ENCODE measurements at regions not wholly inside any gene's neighbourhood (a gene's known extent, or its start where the extent isn't known, plus 50 kb on each side); places are given as distances from the start of the nearest gene placed in this dataset.
A peak's percentile ranks its signal among the peaks of the same experiment; 100 is the strongest.

DNA sequence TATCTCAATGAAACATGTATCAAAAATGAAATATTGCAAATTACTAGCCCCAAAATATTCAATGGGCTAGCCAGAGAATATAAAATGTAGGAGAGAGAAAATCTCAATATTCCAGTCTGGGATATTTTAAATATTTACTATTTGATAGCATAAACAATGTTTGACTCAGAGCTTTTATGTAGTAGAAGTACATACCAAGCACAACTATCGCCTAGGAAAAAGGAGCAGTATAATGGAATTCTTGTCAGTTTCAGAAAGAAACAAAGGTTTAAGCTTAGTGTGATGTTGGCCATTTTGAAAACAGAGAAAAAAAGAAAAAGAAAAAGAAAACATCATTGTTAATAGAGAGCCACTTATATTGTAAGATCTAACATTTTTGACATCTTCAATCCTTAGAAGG, 1961.9 kb upstream of the CELF4 start:
- DNase-seq (ENCODE audit: low read depth) = no peak

DNA sequence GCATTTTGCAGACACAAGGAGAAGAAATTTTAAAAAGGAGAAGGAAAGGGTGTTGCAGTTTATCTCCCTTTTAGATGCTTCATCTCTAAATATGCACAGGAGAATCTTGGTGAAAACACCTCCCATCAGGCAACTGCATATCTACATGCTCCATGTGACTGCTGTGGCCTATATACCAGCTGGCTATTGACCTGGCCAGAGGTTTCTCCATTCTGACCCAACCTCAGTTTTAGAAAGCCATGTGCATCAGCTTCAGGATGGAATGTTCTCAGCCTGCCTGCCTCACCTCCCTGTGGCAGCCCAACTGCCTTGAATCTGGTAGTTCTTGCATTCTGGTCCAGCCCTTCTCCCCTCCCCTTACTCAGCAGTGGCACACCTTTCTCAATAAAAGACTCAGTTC, 1958.8 kb upstream of the CELF4 start:
- DNase-seq (ENCODE audit: low read depth) = no peak

DNA sequence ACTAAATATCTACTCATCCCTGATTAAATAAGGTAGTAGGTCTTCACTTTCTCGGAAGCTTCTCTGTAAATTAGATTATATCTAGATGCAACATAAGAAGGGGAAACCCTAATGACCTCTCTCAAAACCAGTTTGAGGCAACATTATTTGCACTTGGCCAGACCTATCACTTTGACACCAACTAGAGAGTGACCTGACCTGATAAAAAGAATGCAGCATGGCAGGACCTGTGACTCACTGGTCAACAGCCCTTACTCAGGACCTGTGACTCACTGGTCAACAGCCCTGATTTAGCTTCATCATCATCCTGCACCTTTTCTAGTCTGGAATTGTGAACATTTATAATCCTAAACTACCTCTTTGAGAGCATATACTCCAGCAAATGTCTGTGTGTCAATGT, 1957.7 kb upstream of the CELF4 start:
- DNase-seq (ENCODE audit: low read depth) = peak; percentile 45

DNA sequence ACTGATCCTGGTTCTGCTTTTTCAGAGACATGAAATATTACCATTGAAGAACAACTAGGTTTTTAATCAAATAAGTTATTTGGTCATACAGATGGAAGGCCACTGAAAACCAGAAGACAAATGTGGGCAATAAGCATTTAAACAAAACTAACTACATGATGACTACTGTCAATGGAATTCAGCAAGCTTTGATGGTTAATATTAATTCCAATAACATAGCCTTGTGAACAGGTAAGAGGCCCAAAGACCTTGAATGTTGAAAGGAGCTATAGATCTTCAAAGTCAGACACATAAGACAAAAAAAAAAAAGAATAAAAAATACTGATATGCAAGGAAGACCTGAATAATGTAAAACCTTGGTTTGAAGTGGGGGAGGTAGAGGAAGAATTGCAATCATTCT, 1955.6 kb upstream of the CELF4 start:
- no peak for DNase-seq (ENCODE audit: low read depth)

DNA sequence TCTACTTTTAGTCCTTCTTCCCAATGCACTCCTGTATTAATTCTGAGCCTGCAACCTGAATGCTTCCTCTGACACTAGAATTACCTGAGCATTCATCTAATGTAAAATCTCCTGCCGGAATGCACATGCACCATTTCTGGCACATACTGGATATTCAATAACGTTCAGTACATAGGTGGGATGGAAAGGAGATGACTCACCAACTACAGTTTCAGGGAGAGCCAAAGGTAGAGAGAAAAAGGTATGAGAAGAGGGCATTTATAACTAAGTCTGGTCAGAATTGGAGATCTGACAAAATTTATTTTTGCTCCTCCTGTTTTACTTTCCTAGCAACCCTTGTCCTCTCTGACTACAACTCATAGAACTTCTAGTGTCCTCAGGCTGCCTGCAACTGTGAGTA, 1954.1 kb upstream of the CELF4 start:
- DNase-seq (ENCODE audit: low read depth) = no peak

DNA sequence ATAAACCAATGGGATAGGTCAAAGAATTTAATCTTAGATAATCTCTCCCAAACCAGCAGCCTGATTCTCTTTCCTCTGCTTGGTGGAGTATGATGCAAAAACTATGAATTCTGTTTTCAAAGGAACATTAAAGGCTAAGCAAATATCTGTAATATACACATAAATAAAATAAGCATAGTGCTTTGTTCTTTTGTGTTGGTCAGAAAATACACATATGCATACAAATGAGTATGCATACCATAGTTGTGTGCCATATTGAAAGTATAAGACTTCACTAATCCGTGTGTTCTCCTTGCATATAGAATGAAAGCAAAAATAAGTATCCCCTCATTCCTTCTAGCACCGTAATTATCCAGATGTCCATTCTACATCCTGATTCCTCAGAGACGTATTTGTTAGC, 1949.7 kb upstream of the CELF4 start:
- no peak for DNase-seq (ENCODE audit: low read depth)

DNA sequence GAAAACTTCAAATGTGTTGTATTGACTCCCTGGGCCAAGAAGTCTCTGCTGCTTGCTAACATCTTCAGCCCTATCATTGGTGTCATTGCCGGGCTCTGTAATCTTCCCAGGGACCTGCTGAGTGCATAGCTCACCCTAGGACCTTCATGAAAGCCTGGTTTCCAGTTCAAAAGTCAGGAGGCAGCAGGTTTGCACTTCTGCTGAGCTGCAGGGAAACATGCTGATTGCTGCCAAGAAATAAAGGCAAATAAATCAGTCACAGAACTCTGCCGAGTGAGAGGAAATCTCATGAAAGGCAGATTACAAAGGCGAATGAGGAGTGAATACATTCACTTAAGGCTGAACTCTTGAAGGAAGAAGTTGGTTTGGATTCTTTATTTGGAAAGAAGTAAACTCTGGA, 1947.6 kb upstream of the CELF4 start:
- no peak for DNase-seq (ENCODE audit: low read depth)

DNA sequence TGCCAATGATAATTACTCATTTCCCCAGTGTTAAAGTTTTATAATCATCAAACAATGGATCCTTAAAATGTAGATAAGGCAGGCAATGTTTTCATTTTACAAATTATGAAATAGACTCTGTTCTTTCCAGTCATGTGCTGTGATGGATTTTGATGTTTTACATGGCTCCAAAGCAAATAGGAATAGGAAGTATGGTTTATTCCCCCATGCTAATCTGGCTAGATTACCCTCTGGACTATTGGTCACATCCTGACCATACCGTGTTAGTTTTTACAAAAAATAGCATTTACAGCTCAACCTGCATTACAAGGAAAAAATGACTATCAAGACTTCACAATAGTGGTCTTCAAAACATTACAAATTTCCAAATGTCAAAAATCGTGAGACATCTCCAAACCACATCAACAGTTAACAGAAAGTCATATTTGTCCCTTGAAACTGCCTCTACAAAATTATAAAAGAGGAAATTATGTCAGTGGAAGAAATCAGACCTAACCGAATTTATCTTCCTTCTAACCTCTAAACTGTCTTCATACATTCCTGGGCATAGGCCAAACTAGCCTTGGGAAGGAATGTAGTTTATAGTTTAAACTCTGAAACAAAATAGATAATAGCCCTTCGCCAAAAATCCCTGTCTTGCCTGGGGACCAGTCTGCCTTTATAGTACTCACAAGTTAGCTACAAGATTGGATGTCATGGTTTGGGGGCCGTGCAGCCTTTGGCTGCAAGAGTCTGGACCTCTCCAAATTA, 1941.2 kb upstream of the CELF4 start:
- no peak for DNase-seq (ENCODE audit: low read depth)

DNA sequence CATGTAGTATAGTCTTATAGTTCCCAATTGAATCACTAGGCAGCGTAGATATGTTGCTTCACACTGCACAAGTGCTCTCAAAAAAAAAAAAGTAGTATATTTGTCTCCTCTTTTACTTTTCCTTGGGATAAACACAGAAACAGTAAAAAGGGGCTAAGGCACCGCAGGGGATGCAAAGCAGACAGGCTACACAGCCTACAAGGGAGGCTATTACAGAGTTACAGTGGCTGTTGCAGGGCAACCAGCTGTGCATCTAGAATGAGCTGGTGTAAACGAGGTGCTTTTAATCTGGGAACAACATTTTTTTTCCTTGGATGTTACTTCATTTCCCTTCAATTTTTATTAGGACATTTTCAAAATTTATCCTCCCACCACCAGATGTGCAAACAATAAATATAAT, 1934.7 kb upstream of the CELF4 start:
- DNase-seq (ENCODE audit: low read depth) = no peak

DNA sequence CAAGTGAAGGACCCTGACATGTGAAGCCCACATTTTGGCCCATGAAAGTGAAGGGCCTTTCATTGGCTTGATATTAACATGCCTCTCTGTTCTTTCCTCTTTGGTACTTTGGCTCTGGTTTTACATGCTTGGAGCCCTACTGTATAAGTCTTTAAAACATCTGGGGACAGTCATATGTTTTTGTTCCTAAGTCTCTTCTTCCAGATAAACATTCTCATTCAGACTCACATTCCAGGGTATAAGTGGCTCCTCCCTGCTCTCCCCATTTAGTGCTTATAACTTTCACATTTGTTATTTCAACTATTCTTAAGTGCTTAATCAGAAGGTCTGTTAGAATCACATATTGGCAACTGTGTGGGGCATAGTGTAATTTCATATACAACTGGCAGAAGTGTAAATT, 1932.2 kb upstream of the CELF4 start:
- no peak for DNase-seq (ENCODE audit: low read depth)

DNA sequence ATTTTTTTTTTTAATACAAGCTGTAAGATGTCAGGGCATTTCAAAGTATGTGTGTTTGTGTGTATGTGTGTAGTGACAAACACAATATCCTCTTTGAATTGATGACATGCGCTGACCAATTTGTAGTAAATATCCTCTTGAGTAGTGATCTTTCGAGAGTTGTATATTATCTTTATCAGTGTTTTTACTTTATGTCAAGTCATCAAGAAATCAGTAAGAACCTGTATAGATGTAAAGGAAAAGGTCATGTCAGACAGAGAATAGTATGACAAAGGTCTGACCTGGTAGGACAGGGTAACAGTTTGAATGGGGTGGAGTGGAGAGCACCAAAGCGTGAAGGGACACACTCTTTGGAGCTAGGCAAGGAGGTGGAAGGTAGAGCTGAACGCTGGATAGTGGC, 1931.4 kb upstream of the CELF4 start:
- DNase-seq (ENCODE audit: low read depth) = no peak

DNA sequence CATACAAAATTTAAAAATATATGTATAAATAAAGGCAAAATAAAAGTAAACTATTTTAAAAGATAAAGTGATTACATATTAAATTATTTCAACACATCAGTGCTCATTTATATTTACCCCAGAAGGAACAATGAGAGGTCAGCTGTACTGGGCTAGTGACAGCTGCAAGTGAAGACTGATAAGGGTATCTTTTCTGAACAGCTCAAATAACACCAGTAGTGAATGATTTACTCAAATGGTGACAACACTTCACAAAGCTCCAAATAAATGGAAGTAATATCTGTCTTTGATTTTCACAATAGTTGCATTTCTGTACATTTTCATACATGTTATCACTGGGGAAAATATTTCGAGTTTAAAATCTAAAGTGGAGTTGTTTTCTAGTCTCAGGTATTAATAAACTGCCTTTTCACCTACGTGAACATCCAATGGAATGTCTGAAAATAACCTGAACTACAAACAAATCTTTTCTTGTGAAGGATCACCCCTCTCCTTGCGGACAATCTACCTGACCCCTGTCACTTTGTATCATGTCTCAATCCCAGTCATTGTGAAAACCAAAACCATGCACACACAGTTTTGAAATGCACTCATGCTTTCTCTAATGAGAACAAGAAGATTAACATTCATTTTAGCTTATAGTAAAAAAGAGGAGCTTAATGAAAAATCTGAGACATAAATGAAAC, 1928.8 kb upstream of the CELF4 start:
- DNase-seq (ENCODE audit: low read depth) = no peak

DNA sequence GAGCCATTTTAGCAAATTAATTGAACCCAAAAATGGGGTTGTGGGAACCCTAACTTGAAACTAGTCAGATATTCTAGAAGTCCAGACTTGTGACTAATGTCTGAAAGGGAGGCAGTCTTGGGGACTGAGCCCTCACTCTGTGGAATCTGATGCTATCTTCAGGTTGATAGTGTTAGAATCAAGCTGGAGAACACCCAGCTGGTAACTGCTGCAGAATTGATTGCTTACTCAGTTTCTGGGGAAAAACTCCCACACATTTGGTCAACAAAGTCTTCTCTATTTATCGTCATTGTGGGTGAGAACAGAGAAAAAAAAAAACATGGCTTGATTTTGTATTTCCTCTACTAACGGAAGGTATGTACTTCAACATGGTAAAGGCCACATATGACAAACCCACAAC, 1925.8 kb upstream of the CELF4 start:
- peak; percentile 1 for DNase-seq (ENCODE audit: low read depth)

DNA sequence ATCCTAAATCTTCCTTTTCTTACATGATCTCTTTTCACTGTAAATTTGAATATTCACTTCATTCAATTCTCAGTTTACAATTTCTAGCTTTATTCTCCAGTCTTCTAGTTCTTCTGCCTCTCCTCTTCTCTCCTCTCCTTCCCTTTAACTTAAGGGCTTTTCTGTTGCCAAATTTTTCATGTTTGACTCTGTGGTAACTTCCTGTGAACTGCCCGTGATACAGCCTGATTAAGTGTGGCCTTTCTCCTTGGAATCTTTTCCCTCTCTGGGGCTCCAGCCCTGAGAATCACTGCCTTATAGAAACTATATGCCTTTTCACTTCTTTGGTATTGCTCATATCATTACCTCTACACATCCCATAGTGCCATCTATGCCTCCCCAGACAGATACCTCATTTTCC, 1923.8 kb upstream of the CELF4 start:
- no peak for DNase-seq (ENCODE audit: low read depth)

DNA sequence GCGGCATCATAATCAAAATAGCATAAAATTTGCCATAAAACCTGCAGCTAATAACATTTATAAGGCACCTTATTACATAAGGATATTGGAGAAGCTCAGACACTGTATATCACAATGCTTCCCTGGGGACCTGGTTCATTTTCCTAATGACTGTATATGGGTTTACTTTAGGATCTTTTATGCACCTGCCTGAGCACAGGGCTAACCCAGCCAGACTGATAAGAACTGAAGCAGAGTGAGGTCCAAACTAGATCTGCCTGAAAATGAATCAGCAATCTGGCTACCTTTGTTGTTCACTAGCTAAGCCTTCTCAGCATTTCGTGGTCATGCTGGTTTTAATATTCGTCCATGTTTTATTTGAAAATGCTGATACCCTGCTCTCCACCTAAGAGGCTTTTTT, 1922.3 kb upstream of the CELF4 start:
- DNase-seq (ENCODE audit: low read depth) = no peak

DNA sequence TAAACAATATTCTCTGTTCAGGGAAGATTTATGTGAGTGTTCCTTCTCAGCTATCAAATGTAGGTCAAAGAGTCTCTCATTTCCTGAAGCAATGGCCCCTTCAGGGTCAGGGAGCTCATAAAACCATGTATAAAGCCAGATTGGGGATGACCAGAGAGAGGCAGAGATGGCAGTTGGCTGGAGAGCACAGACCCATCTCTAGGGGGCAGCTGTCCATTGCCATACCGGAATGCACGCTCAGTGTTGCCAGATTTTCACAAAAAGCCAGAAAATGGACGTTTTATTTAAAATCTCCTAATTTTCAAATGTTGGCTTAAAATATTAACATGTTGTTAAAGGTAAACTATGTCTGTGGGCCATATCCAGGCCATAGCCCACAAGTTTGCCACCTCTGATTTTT, 1920.7 kb upstream of the CELF4 start:
- DNase-seq (ENCODE audit: low read depth) = no peak

DNA sequence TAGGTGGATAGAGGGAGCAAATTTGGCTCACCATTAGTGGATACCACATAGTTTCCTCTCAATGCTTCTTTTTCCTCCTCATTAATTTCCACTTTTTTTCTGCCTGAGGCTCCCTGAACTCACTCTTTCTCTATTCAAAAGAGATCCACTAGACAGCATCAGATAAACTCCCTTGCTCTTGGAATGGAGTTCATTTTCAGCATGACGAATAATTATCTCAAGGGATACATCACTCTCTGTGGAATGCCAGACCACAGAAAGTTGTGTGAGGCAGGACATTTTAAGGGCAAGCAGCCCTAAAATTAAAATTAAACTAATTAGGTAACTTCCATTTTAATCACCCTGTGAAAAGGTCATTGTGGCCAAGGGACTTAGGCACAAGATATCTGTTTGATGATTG, 1920.1 kb upstream of the CELF4 start:
- DNase-seq (ENCODE audit: low read depth) = peak; percentile 25

DNA sequence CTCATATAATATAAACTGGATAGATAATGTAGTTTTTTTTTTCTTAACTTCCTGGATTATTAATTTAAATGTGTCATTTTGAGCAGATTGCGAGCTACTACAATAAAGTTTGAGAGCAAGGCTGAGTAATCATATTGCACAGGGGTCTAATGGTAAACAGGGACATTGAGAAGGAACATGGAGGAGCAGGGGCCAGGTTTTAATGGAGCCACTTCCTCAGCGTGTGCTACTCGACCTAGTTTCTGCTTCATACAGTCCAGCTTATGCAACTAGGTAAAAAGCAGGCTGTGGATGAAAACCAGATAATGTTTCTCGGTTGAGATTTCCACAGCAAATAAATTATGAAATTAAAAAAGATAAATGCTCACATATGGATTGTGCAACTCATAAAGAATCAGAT, 1915.7 kb upstream of the CELF4 start:
- no peak for DNase-seq (ENCODE audit: low read depth)

DNA sequence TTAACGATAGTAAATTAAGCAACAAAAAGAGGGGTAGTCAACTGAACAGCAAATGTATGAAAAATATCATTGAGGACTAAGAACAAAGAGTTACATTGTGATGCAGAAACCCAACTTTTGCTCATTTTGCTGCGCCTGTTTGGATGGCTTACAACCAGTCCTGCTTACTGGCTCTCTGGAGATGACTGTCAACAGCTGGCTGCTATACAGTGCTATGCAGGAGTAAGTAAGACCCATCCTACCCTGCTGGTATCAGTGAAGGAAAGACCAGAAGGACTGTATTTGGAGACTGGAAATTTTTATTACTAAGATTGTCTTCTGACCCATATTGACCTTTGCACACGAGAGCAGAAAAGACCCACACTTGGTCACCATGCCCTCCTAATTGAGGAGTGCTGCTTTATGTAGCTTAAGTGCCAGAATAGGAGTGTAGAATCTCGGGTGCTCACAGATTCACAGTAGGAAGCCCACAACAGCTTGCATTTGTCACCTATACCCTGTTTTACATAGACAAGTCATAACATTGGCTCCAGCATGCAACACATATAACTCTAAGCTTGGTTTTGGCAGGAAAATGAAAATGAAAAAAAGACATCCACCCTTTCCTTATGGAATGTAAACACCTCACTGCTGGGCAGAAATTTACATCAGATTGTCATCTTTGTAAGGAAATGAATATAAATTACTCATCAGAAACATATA, 1915.0 kb upstream of the CELF4 start:
- no peak for DNase-seq (ENCODE audit: low read depth)

DNA sequence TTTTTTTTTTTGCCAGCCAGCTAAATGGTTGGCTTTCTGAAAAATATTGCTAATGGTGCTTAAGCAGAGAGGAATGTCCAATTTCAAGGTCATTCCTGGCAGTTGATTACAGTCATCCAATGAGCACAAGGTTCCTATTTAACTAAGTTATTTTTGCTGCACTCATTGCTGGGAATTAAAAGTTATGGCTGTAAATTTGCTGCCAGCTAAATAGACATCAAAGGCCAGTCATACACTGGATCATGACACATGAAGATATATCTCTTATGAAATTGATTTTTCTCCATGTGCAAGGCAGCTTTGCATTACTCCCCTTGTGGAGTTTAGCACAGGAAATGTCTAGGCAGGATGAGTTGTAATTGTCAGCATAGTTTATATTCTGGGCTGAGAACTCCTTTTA, 1898.4 kb upstream of the CELF4 start:
- no peak for DNase-seq (ENCODE audit: low read depth)

DNA sequence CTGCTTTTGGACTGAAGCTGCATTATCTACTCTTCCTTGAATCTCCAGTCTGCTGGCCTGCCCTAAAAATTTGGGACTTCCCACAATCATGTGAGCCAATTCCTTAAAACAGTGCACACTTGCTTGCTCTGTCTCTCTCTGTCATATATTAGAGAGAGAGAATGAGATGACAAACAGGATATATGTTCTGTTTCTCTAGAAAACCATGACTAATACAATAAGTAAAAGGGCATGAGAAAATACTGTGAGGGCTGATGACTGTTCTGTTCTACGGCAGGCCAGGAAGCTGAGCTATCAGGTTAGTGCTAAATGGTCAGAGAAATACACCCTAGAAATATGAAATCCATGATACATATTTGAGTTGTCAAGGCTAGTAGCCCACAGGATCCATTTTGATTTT, 1896.8 kb upstream of the CELF4 start:
- peak; percentile 37 for DNase-seq (ENCODE audit: low read depth)

DNA sequence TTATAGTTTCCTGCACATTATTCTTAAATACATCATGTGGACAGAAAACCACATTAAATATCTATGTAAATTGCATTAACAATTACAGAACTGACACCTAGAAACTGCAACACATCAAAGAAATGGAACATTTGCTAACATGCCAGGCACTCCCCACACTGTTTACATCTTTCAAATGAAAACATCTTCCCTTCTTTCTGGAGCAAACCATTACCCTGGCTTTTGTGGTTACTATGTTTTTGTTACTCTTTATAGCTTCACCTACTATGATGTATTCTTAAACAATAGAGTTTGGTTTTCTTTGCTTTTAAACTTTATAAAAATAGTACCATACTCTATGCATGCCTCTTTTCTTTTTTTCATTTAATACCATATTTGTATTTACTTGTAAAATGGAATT, 1894.5 kb upstream of the CELF4 start:
- DNase-seq (ENCODE audit: low read depth) = no peak

DNA sequence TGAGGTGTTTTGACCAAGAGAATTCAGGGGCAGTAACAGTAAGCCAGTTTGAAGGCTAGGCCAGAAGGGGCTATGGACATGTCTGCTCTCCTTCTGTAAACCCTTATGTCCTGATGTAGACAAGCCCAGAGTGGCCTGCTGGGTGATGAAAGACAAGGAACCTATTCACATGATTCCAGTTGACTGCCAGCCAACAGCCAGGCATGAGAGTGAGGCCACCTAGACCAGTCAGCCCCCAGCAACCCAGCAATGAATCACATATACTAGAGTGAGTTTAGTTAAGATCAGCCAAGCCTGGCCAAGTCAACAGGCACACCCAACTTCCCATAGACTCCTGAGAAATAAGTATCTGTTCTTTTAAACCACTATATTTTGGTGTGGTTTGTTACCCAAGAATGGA, 1889.7 kb upstream of the CELF4 start:
- DNase-seq (ENCODE audit: low read depth) = peak; percentile 59

Data from RPMI7951 (cell line).